Heart right ventricle (tissue), 16 donors: ENCODE measurements at regions not wholly inside any gene's neighbourhood (a gene's known extent, or its start where the extent isn't known, plus 50 kb on each side); places are given as distances from the start of the nearest gene placed in this dataset.

Source experiments
- ATAC-seq, 8 donors: fragments of 200-7000 bp; cut with Tn5 transposase; one replicate each; pipeline ENCODE4 v1.9.1; 2020; ENCODE audit warnings: mild to moderate bottlenecking in 8 of 8, moderate library complexity in 8 of 8, moderate number of reproducible peaks in 1 of 8
- DNase-seq, 2 donors: peaks; one replicate each; pipeline ENCODE4 v3.0.0-alpha.2; 2020
- H3K27ac ChIP-seq, 10 donors: fragments of 200-600 bp; sonication (generic) in 2 of 10; one replicate each; pipeline versions ENCODE4 v1.5.0 to v1.8.0; 2020 to 2022; ENCODE audit warnings: mild to moderate bottlenecking in 3 of 10
- H3K27me3 ChIP-seq, 7 donors: fragments of 200-600 bp; one replicate each; pipeline ENCODE4 v1.8.0; 2021 to 2022; ENCODE audit warnings: mild to moderate bottlenecking in 2 of 7
- H3K36me3 ChIP-seq, 9 donors: fragments of 200-600 bp; sonication (generic) in 1 of 9; one replicate each; pipeline versions ENCODE4 v1.5.0 to v1.8.0; 2020 to 2022; ENCODE audit warnings: mild to moderate bottlenecking in 2 of 9
- H3K4me1 ChIP-seq, 9 donors: fragments of 200-600 bp; sonication (generic) in 1 of 9; one replicate each; pipeline versions ENCODE4 v1.5.0 to v1.8.0; 2020 to 2022; ENCODE audit warnings: mild to moderate bottlenecking in 4 of 9
- H3K4me3 ChIP-seq, 10 donors: fragments of 200-600 bp; sonication (generic) in 2 of 10; one replicate each; pipeline versions ENCODE4 v1.5.0 to v1.8.0; 2020 to 2022; ENCODE audit warnings: mild to moderate bottlenecking in 7 of 10, moderate library complexity in 2 of 10
- H3K9me3 ChIP-seq, 11 donors: fragments of 200-600 bp in 10 of 11; sonication (generic) in 2 of 11; one replicate each; pipeline versions ENCODE4 v1.5.0 to v1.8.0; 2013 to 2022; ENCODE audit warnings: mild to moderate bottlenecking in 2 of 11, control low read depth in 1 of 11, moderate library complexity in 1 of 11
- WGBS, 2 donors: extraction: QIAGEN DNeasy Blood & Tissue Kit; methylation state at CpG; one replicate each; pipeline ENCODE4 v1.1.7; 2013; ENCODE audit warnings: inconsistent platforms in 1 of 2; 5-methylcytosine and 5-hydroxymethylcytosine counted together
- intact Hi-C, 10 donors: fragments of 100-400 bp; cut with DNase I; formaldehyde crosslinking; loops; one replicate each; pipeline versions ENCODE4 v1.11.1 to v1.14.2; 2022
- TF ChIP-seq, protein P1 (sequence below), 9 donors: fragments of 200-600 bp; sonication (generic) in 2 of 9; IDR thresholded peaks; one replicate each; pipeline versions ENCODE4 v1.5.0 to v1.8.0; 2021 to 2022; ENCODE audit warnings: antibody characterized with exemption in 9 of 9, mild to moderate bottlenecking in 5 of 9, moderate library complexity in 1 of 9
- donor health status: Arrhythmogenic right ventricular cardiomyopathy.
- donor health status: ischemic (EF 13 %, LVEDD 7.1; RV severe dilation, severe dysfunction).
- donor health status: healthy with polysubstance abuse.
- donor health status: DM: no; HTN: yes; CAD: no.
- donor health status: DM: no; HTN: no; CAD: no.
- donor health status: ischemic (EF 25% LVEDD 6.9; RV normal size, moderate dysfunction).
- donor health status: ischemic (EF 25% LVEDD 5.7; RV mildly dilated, moderate dysfunction).
- donor health status: healthy.
- donor health status: DM: yes; HTN: yes; CAD: no.
- donor health status: Ischemic cardiomyopathy.
- donor health status: ischemic (EF 35%, LVEDD 5.7; RV mildly dilated, moderate dysfunction).
- donor health status: nonischemic (EF 11% LVEDD 7.7; RV severe dilation, severe dysfunction).
- donor health status: DM: yes; HTN: yes; CAD: no.
- donor health status: PGD.
- donor health status: ischemic (EF 29% LVEDD 5.4; RV normal size, mild dysfunction).
- donor health status: nonischemic (EF 23%, LVEDD 6.1; RV moderate dilation, normal function).

DNA sequence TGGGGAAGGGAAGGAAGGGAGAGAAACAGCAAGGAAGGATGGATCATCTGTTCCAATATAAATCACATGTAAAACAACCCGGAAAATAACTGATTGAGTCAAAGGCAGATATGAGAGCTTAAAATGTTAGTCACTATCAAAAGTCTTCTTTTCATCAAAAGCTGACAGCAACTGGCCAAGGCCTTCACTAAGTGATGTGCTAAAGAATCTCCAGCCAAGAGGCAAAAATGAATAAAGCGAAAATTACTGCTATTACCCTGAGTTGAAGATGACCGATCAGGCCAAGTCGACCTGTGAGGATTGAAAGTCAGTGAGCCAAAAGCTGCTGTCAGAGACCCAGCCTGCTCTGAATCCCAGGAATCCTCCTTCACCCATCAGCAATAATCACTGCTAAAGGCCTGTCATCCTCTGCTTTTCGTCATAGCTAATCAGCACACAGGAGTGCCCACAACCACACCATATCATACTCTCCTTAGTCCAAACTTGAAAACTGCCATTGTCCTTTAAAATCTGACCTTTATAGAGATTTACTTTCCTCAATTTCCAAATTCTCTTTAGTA, 736.9 kb downstream of the TLE1 start:
- Histone ChIP-seq H3K36me3 (no peaks in the 10 kb centered on the region), H3K4me1 (no peaks in the 10 kb centered on the region), H3K27me3 (no peaks in the 10 kb centered on the region), H3K4me3 (no peak overlapping the region), H3K27ac (no peak overlapping the region), H3K9me3 (peaks cover 0 to 2% (median 0%) of the 10 kb centered on the region in 11 donors)
- TF ChIP-seq, protein P1, sequence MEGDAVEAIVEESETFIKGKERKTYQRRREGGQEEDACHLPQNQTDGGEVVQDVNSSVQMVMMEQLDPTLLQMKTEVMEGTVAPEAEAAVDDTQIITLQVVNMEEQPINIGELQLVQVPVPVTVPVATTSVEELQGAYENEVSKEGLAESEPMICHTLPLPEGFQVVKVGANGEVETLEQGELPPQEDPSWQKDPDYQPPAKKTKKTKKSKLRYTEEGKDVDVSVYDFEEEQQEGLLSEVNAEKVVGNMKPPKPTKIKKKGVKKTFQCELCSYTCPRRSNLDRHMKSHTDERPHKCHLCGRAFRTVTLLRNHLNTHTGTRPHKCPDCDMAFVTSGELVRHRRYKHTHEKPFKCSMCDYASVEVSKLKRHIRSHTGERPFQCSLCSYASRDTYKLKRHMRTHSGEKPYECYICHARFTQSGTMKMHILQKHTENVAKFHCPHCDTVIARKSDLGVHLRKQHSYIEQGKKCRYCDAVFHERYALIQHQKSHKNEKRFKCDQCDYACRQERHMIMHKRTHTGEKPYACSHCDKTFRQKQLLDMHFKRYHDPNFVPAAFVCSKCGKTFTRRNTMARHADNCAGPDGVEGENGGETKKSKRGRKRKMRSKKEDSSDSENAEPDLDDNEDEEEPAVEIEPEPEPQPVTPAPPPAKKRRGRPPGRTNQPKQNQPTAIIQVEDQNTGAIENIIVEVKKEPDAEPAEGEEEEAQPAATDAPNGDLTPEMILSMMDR (IDR thresholded peaks at IDR 0.05) = no peak
- 57 to 65% methylated on average over 5 of the region's 5 CpGs for WGBS, 2 donors
- no peak for ATAC-seq
- DNase-seq = no peak
- intact Hi-C loops = no loop called here

DNA sequence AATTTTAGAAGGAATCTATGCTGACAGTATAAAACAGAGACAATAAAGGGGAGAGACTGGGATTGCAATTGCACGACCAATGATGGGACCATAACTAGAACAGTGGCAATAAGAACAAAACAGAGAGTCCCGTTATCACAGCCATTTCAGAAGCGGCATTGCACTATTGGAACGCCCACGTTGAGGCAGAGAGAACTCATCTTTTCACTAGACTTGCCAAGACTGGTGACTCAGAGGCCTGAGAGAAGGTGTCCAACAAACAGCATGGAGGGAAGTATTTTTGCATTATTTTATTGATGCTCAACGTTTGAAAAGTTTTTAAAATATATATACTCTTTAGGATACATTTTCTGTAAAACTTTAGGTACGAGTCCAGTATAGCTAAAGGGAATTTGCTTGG, 737.7 kb downstream of the TLE1 start:
- intact Hi-C loops = no loop called here
- WGBS, 2 donors = 81 to 83% methylated on average over 7 of the region's 7 CpGs
- no peak for DNase-seq

DNA sequence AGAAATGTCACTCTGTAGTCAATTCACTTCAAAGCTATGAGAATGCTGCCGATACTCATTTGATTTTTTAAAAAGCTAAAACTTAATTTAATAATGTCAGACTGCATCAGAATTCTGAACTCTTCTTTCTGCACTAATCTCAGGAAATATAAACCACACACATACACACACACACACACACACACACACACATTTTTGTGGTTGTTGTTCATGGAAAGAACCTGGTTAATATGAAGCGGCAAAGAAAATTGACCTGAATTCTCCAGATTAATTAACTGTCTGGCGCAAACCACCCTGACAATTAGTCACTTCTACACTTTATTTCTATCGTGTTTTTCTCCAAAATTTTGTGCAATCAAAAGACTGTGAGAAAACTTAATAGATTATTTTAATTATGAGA, 740.5 kb downstream of the TLE1 start:
- Histone ChIP-seq H3K4me1 (no peaks in the 10 kb centered on the region), H3K9me3 (no peaks in the 10 kb centered on the region), H3K4me3 (no peak overlapping the region), H3K27me3 (no peaks in the 10 kb centered on the region), H3K36me3 (no peaks in the 10 kb centered on the region), H3K27ac (no peak overlapping the region)
- no peak for ATAC-seq
- WGBS, 2 donors = 88 to 92% methylated on average over 4 of the region's 4 CpGs
- TF ChIP-seq, protein P1 (IDR thresholded peaks at IDR 0.05) = no peak
- intact Hi-C loops = no loop called here
- DNase-seq = no peak

More for the DNA sequence above, 737.7 kb downstream of the TLE1 start:
- no peak overlapping the region for H3K4me3 ChIP-seq
- H3K36me3 ChIP-seq = no peaks in the 10 kb centered on the region
- no peaks in the 10 kb centered on the region for H3K27me3 ChIP-seq
- H3K4me1 ChIP-seq = no peaks in the 10 kb centered on the region
- no peak overlapping the region for H3K27ac ChIP-seq
- TF ChIP-seq, protein P1 (IDR thresholded peaks at IDR 0.05) = no peak
- no peak for ATAC-seq
- H3K9me3 ChIP-seq = peaks cover 0 to 2% (median 0%) of the 10 kb centered on the region in 11 donors

DNA sequence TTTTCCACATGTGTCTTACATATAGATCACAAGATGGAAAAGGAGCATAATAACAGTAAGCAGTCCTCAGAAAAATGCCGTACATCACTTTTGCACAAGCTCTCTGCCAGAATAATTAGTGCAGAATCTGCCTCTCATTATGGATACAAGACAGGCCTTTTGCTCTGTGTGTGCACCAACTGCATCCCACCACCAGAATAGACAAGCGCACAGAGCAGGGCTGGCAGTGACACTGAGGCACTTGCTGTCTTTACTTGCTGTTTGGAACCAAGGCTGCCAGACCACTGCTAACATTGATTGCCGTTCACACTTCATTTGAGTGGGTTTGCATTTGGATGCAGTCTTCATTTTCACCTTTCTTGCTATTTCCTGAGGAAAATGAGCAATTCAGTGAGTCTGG, 741.3 kb downstream of the TLE1 start:
- Histone ChIP-seq H3K27me3 (no peaks in the 10 kb centered on the region), H3K27ac (no peak overlapping the region), H3K9me3 (peaks cover 0 to 5% (median 0%) of the 10 kb centered on the region in 11 donors), H3K36me3 (no peaks in the 10 kb centered on the region), H3K4me3 (no peak overlapping the region), H3K4me1 (no peaks in the 10 kb centered on the region)
- DNase-seq (no peak), ATAC-seq (no peak)
- intact Hi-C loops = no loop called here
- WGBS, 2 donors = 69 to 76% methylated on average over 3 of the region's 3 CpGs
- TF ChIP-seq, protein P1 (IDR thresholded peaks at IDR 0.05) = no peak
